DMS 273 (cell line): ENCODE measurements at regions not wholly inside any gene's neighbourhood (a gene's known extent, or its start where the extent isn't known, plus 50 kb on each side); places are given as distances from the start of the nearest gene placed in this dataset.

Experiments used
- DNase-seq: peaks from one replicate; lab custom pipeline; 2025; ENCODE audit not compliant: unreplicated experiment; lab: John Stamatoyannopoulos, UW

DNA sequence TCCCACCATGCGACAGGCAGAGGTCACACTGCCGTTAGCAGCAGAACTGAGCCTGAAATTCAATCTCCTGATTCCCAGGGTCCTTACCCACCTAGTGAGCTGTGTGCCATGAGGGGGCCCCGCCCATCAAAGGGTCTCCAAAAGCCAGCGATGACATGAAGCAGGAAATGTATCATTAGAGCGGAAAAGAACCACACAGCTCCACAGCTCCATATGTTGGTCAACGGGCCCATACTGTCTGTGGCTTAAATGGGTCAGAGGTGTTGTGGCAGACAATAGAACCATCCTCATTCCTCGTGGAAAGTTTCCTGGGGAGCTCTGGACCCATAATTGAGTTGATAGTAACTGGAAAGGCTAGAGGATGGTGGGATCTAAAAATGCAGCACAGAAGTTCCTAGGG, 68.1 kb upstream of the PODXL start:
- no peak for DNase-seq

DNA sequence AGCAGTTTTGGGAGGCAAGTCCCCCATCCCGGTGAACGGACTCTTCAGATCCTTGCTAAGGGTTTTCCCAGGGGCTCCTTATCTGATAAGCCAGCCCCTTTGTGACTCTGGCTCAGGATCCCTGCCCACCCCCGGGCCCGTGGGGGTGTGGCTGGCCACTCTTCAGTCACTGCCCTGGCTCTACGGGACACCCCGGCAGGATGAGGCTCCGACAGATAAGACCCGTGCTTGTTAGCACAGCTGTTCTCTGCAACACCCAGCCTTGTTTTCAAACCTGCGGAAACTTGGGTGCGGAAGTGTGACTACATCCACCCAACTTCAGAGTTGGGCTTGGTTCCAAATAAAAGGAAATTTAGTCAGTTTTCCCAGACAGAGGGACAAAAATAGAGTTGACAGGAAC, 66.7 kb upstream of the PODXL start:
- no peak for DNase-seq

DNA sequence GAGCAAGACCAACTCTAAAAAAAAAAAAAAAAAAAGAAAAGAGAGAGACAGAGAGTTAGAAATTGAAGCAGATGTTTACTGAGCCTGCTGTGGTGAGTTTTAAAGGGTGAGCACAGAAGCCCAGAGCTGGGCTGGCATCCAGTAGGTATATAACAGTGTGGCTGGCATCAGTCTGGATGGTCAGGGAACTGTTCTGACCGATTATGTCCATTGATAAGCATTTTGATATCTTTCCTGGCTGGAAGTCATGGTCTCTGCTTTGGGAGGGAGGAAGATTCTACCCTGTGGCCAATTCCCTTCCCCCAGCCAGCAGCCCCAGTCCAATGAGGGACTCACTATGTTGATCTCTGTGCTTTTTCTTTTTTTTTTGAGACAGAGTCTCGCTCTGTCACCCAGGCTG, 65.2 kb upstream of the PODXL start:
- DNase-seq, result no peak

DNA sequence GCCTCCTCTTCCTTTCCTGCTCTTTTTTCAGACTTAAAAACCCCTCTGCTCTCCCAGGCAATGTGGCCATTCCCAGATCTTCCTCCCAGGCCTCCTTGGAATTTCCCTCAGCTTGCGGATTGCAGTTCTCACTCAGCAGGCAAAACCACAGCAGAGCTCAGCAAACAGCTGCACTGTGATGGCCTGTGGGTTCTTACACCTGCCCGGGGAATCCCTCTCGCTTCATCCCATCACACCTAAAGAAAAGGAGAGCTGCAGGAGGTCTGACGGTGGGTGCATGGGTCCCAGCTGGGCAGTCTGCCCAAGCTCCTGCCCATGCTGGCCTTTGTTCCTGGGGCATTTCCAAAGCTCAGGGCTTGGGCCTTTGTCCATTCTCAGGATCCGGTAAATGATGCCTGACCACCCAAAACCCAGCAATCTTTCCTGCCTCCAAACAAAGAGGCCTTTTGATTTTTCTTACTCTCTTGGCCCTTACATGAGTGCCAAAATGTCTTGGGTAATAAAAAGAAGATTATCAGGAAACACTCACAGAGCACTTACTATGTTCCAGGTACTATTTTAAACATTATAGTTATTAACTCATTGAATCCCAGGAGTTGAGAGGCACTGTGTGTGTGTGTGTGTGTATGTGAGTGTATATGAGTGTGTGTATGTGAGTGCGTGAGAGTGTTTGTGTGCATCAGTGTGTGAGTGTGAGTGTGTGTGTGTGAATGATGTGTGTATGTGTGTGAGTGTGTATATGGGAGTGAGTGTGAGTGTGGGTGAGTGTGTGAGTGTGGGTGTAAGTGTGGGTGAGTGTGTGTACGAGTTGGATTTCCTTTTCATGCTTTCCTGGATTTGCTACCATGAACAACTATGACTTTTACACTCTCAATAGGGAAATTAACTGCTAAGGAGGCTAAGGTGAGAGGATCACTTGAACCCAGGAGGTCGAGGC, 64.5 kb upstream of the PODXL start:
- DNase-seq, result no peak

DNA sequence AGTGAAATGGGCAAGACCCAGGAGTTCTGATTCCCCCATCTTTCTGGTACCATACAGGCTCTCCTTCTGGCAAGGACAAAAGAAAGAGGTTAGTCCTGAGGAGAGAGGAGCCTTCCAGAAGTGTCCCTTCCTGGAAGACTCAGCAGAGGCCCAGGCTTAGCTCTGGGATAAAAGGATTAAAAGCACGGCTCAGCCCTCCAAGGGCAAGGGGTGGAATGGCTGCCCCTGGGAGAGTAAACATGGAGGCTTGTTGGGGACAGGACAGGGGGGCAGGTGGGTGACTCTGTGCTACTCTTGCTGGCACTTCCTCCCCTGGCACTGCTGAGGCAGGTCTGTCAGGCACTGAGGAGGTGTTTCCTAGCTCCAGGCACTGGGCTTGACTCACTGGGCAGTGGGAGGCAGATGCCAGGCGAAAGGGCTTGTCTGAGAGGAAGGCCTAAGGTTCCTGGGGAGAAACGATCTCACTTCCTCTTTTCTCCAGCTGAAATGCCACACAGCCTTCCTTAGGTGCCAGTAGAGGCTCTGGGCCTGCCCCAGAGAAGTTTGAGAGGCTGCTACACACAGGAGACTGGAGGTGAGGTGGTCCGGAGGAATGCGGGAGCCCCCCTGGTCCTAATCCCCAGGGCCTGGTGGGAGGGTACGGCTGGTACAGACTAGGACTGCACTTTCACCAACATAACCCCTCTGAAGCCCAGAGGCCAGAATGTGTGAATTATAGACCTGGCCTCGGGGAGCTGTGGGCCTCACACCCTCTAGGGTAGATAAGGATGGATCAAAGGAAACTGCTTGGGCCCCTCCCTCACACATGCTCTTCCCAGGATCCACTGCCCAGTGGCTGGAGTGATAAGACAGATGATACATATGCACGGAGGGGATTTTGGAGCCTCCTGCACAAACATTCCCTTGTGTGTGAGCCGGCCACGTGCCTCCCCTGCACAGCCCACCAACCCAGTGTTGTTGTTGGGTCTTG, 63.2 kb upstream of the PODXL start:
- no peak for DNase-seq

DNA sequence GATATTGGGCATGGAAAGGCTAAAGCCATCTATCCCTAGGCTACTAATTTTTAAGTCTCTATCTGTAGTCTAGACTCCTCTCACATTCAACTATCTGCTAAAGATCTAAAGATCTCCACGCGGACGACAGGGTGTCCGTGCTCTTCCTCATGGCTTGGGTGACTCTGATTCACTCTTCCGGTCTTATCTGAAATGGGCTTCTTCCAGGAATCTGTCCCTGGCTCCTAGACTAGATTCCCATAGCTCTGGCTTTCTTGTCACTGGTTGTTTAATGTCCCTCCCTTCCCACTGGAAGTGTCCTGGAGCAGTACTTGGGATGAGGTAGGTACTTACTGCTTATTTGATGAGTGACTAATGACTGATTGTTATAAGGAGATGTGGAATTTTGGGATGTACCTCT, 62.0 kb upstream of the PODXL start:
- no peak for DNase-seq

DNA sequence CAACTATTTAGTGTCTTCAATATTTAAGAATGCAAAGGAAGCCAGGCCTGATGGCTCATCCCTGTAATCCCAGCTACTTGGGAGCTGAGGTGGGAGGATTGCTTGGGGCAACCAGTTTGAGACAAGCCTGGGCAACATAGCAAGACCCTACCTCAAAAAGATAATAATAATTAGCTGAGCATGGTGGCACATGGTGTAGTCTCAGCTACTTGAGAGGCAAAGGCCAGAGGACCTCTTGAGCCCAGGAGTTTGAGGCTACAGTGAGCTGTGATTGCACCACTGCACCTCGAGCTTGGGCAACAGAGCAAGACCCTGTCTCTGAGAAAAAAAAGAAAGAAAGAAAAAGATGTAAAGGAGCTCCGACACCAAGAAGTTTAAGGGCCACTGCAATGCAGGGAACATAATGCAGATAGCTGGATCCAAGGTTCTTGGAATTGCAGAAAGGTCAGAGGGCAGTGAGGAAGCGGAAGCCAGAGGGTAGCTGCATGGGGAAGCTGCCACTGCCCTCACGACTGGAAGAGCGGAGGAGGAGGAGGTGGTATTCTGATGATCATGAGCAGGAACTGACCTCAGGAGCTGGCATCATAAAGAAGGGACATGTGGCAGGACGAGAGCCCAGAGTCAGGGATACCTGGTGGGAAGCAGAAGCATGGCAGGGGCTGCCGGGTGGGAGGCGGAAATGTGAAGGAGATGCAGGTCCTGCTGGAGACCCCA, 60.2 kb upstream of the PODXL start:
- no peak for DNase-seq

DNA sequence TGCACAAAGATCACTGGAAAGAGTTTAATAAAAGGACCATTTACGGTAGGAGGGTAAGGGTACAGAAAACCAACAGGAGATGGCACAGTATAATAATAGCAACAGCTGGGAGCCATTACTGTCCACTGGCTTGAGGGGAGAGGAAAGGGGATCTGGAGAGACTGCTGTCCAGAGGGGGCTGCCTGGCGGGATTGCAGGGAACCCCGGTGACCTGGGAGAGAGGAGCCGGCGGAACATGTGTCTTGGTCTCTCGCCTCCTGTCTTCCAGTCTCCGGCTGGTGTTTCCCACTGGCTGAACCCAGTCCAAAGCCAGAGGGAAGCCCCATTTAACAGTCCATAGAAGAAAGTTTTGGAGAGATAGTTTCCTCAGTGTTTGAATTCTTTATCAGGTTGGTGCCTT, 57.5 kb upstream of the PODXL start:
- no peak for DNase-seq

DNA sequence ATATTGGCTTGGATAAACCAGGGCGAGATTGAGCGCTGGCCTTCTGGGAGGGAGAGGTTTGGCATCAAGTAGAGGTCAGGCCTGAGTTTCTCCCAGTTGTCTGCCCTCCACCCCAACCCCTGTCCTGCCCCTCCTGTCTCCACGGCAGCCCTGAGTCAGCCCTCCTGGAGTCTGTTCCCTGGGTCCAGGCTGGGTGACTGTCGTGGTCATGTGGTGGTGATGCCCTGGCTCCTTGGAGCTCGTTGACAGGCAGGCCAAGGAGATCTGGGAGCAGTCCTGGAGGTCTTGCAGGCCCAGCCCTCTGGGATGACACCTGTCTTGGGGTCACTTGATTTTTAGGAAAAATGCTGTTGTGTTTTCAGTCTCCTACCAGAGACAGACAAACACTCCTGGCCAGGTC, 53.6 kb upstream of the PODXL start:
- DNase-seq, result no peak

DNA sequence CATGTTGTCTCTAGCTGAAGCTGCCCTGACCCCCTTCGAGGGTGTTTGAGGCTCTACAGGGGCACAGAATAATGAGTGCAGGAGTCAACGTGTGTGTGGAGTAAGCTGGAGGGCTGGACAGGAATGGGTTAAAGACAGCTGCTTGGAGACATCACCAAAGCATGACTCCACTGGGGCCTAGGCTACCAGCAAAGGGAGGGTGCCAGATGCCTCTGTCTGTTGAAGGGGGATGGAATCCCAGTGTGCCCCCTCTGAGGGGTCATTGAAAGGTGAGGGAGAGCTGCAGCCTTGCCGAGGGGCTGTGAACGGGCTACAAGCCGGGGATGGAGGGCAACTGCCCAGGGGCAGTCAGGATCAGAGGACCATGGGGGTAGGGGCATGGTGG, 51.7 kb upstream of the PODXL start:
- DNase-seq, result peak; percentile 67

DNA sequence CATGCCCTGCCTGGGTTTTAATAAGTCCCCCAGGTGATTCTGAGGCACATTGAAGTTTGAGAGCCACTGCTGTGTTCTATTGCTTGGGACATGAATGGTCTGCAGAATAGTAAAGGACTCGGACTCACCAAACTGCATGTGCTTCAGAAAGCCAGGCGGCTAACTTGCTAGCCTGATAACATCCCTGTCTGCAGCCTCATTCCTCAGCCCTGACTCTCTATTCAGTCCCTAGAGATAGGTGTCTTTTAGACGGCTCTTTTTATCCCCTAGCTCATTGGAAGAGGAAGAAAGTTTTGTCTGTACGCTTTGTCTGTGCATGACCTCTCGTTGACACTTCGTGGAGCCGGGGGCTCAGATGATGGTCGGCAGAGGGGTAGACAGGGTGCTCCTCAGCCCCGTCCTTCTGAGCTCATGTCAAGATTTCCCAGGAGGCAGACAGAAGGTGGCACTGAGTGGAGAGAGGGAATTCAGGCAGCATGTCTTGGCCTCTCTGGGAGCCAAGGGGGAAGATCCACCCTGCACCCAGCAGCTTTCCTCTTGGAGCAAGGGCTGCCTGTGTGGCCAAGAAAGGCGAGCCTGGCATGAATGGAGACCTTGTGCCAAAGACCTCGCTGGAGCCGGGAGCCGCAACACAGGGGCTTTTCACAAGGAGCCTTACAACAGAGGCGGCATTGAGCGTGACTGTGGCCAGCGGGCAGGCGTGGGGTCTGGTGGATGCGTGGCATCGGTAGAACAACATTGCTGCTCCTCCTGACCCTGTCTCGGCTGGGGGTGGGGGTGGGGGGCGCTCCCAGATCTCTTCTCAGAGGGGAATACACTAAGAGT, 51.1 kb upstream of the PODXL start:
- DNase-seq, result no peak

DNA sequence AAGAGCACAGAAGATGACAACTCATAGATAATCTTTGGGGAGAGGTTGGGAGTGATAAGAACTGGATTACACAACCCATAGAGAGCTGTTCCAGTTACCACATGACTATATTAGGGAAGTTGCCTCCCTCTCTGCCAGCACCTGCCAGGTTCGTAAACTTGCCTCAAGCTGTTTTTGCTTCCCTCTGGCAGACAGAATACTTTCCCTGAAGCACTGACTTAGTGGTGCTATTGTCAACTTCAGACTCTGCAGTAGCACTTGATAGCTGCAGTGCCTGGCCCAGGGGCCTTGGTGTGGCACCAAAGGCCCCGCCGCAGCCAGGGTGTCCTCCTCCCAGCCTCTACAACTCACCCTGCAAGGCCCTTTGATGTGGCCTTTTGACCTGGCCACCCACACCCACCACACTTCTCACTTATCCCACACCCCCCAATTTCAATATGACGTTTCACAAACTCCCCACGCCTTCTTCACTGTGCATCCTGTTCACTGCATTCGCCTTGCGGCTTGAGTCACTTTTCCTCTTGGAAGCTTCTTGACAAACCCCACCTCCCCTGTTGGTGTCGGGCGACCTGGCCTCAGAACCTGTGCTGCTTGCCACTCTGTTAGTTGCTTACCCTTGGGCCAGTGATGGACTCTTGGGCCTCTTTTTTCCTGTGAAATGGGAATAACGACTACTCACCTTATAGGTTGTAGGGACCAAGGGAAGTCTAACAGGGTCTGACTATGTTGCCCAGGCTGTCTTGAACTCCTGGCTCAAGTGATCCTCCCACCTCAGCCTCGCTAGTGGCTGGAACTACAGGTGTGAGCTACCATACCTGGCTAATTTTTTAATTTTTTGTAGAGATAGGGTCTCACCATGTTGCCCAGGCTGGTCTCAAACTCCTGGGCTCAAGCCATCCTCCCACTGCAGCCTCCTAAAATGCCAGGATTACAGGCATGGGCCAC, 50.2 kb upstream of the PODXL start:
- peak; percentile 57 for DNase-seq
